D721Med (cell line): ENCODE measurements at regions not wholly inside any gene's neighbourhood (a gene's known extent, or its start where the extent isn't known, plus 50 kb on each side); places are given as distances from the start of the nearest gene placed in this dataset.

Experiments used
- DNase-seq: peaks from one replicate; pipeline ENCODE4 v3.0.0; 2011; ENCODE audit warnings: low spot score; ENCODE audit not compliant: insufficient read length
- FAIRE-seq: peaks from 2 replicates; lab custom pipeline; 2011; peaks lifted over from hg19 to GRCh38; lab: Jason Lieb, UNC
- CTCF ChIP-seq: IDR thresholded peaks from 2 replicates; pipeline ENCODE4 v1.5.1; 2012; ENCODE audit warnings: mild to moderate bottlenecking, control low read depth; ENCODE audit not compliant: insufficient read depth; ENCODE audit errors: missing control alignments

DNA sequence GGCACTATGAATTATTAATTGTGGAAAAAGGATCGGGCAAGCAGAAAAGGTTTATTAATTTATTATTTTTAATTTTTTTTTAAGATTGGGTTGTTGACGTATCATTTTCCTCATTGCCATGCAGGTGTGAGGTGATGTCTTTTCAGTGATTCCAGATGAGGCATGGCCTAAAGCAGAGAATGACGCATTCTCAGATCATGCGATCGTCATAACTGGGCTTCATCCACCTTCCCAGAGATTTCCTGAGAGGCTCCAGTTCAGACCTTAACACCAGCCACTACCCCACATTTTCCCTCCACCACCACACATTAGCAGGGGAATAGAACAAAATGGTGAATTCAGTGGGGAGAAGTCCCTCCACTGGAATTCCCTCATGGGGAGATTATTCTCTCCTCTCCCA, 518.4 kb upstream of the SPHKAP start:
- TF ChIP-seq CTCF: no peak
- DNase-seq (no peak), FAIRE-seq (no peak)

GRCh38 chr2:228699400-228699799, 517.9 kb upstream of the SPHKAP start:
- DNase-seq: no peak

GRCh38 chr2:228698963-228699362, 517.5 kb upstream of the SPHKAP start:
- DNase-seq (no peak), FAIRE-seq (no peak)
- no peak for TF ChIP-seq CTCF

More at GRCh38 chr2:228699400-228699799, 517.9 kb upstream of the SPHKAP start:
- no peak for TF ChIP-seq CTCF
- FAIRE-seq: no peak

- DNase-seq (no peak), FAIRE-seq (no peak)
- no peak for TF ChIP-seq CTCF
These were observed 516.0 kb upstream of the SPHKAP start for GRCh38 chr2:228697456-228697855.

DNA sequence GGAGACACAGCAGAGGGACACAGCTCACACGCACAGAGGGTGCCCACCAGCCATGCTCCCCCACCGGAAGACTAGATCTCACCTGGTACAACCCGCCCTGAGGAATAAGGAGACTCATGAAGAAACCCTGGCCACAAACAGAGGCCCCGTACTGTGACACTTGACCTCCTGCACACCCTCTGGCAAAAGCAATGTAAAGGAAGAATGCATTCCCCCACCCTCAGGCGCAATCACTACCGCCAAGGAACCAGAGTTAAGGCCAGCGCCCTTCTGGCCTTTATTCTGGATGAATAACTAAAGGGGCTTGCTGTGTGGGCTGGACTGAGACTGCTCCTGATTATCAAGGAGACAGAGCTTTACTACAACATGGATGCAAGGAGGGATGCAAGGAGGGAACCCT, 509.2 kb upstream of the SPHKAP start:
- FAIRE-seq: no peak
- DNase-seq: no peak
- TF ChIP-seq CTCF: no peak

GRCh38 chr2:228689053-228689452, 507.6 kb upstream of the SPHKAP start:
- no peak for FAIRE-seq
- DNase-seq: no peak
- TF ChIP-seq CTCF: peak; percentile 32

GRCh38 chr2:228688007-228688645, 506.6 kb upstream of the SPHKAP start:
- TF ChIP-seq CTCF: no peak
- no peak for DNase-seq

More at GRCh38 chr2:228688007-228688645, 506.6 kb upstream of the SPHKAP start:
- no peak for FAIRE-seq
